ENCODE measurements at regions not wholly inside any gene's neighbourhood (a gene's known extent, or its start where the extent isn't known, plus 50 kb on each side); places are given as distances from the start of the nearest gene placed in this dataset.

GRCh38 chr18:10289951-10290637 is 164.3 kb upstream of the APCDD1 start:
- BruUV-seq (replicated peaks), result no TSS peak
- no peaks in the 10 kb centered on the region for H3K4me1 ChIP-seq (ENCODE audit: control insufficient read depth in 1 of 2, insufficient read depth in 2 of 2, low read length in 2 of 2)
- H3K27ac ChIP-seq (ENCODE audit: low read depth, low read length), result no peak overlapping the region
- H3K9ac ChIP-seq (ENCODE audit: low read length), result no peak overlapping the region
- ChIA-PET POLR2A (no interaction called here), CTCF (no interaction called here), RAD21 (ENCODE audit: low non-redundant PET in 1 of 2, low total read pairs in 2 of 2, uncharacterized antibody in 2 of 2, unreplicated experiment in 2 of 2) (no interaction called here)
- H3K27me3 ChIP-seq (ENCODE audit: insufficient read depth, low read length), result no peaks in the 10 kb centered on the region; the same call in 1 of the 2 replicates
- no peaks in the 10 kb centered on the region for H4K20me1 ChIP-seq (ENCODE audit: insufficient read depth)
- ATAC-seq (no peak), DNase-seq (ENCODE audit: low read depth, low spot score) (no peak)
- peaks cover 0 to 5% of the 10 kb centered on the region in 2 experiments; a peak in 2 of 4 replicates for H3K9me3 ChIP-seq (ENCODE audit: control insufficient read depth in 1 of 2, insufficient read depth in 1 of 2, low read depth in 1 of 2, low read length in 2 of 2)
- H3K4me2 ChIP-seq (ENCODE audit: low read length), result no peak overlapping the region
- intact Hi-C loops (cut with micrococcal nuclease), result no loop called here
- H3K4me3 ChIP-seq (replicated peaks in 1 of 2; ENCODE audit: low read depth in 1 of 2, low read length in 2 of 2), result no peak overlapping the region
- H3K36me3 ChIP-seq (ENCODE audit: control insufficient read depth in 1 of 2, insufficient read depth in 2 of 2, low read length in 2 of 2), result no peaks in the 10 kb centered on the region
- no peak overlapping the region for H2AFZ ChIP-seq (ENCODE audit: low read depth, low read length, poor library complexity, severe bottlenecking)
- H3K9me2 ChIP-seq (ENCODE audit: insufficient read depth), result no peaks in the 10 kb centered on the region
- TF ChIP-seq ZFX (IDR thresholded peaks at IDR 0.05), result no peak
- no peak for TF ChIP-seq POLR2AphosphoS5 (IDR thresholded peaks at IDR 0.05; ENCODE audit: low read depth, low read length)
- no peak for TF ChIP-seq MAX (IDR thresholded peaks at IDR 0.05)
- H3K79me2 ChIP-seq (ENCODE audit: insufficient read depth, low read length), result no peaks in the 10 kb centered on the region

- no TSS peak for BruUV-seq (replicated peaks)
- TF ChIP-seq EGR1 (IDR thresholded peaks at IDR 0.05; ENCODE audit: low read depth) (no peak), POLR2AphosphoS5 (IDR thresholded peaks at IDR 0.05; ENCODE audit: low read depth, low read length) (no peak), JUND (IDR thresholded peaks at IDR 0.05) (no peak), CTCF (IDR thresholded peaks at IDR 0.05 in 2 of 3, conservative IDR thresholded peaks at IDR 0.05 in 1 of 3; ENCODE audit: borderline replicate concordance in 1 of 3, insufficient read depth in 1 of 3, low read depth in 2 of 3, low read length in 2 of 3) (no peak), TCF7L2 (IDR thresholded peaks at IDR 0.05; ENCODE audit: borderline replicate concordance, extremely low read depth, insufficient read depth, insufficient read length) (no peak), YY1 (IDR thresholded peaks at IDR 0.05; ENCODE audit: extremely low read depth, insufficient replicate concordance, low read depth, low read length) (no peak), CBX3 (IDR thresholded peaks at IDR 0.05; ENCODE audit: low read depth) (no peak), SIN3A (IDR thresholded peaks at IDR 0.05; ENCODE audit: low read depth) (no peak), SP1 (IDR thresholded peaks at IDR 0.05; ENCODE audit: low read depth) (no peak), POLR2A (IDR thresholded peaks at IDR 0.05; ENCODE audit: borderline replicate concordance, extremely low read depth, insufficient read depth, insufficient read length) (no peak), SRF (IDR thresholded peaks at IDR 0.05; ENCODE audit: low read depth) (no peak), ZNF274 (IDR thresholded peaks at IDR 0.05; ENCODE audit: low read depth, low read length) (no peak), REST (IDR thresholded peaks at IDR 0.05; ENCODE audit: low read depth) (no peak)
Measured at GRCh38 chr18:10290638-10291235, 163.7 kb upstream of the APCDD1 start.

More at GRCh38 chr18:10290638-10291235, 163.7 kb upstream of the APCDD1 start:
- CTCF ChIA-PET, result no interaction called here
- Histone ChIP-seq H3K4me1 (ENCODE audit: control insufficient read depth in 1 of 2, insufficient read depth in 2 of 2, low read length in 2 of 2) (no peaks in the 10 kb centered on the region), H3K9me3 (ENCODE audit: control insufficient read depth in 1 of 2, insufficient read depth in 1 of 2, low read depth in 1 of 2, low read length in 2 of 2) (peaks cover 0 to 5% of the 10 kb centered on the region in 2 experiments; a peak in 2 of 4 replicates), H3K9me2 (ENCODE audit: insufficient read depth) (no peaks in the 10 kb centered on the region), H3K4me3 (replicated peaks in 1 of 2; ENCODE audit: low read depth in 1 of 2, low read length in 2 of 2) (no peak overlapping the region), H3K27ac (ENCODE audit: low read depth, low read length) (no peak overlapping the region), H3K36me3 (ENCODE audit: control insufficient read depth in 1 of 2, insufficient read depth in 2 of 2, low read length in 2 of 2) (no peaks in the 10 kb centered on the region), H4K20me1 (ENCODE audit: insufficient read depth) (no peaks in the 10 kb centered on the region), H3K27me3 (ENCODE audit: insufficient read depth, low read length) (no peaks in the 10 kb centered on the region; the same call in 1 of the 2 replicates), H3K79me2 (ENCODE audit: insufficient read depth, low read length) (no peaks in the 10 kb centered on the region), H3K4me2 (ENCODE audit: low read length) (no peak overlapping the region), H3K9ac (ENCODE audit: low read length) (no peak overlapping the region), H2AFZ (ENCODE audit: low read depth, low read length, poor library complexity, severe bottlenecking) (no peak overlapping the region)
- RAD21 ChIA-PET (ENCODE audit: low non-redundant PET in 1 of 2, low total read pairs in 2 of 2, uncharacterized antibody in 2 of 2, unreplicated experiment in 2 of 2), result no interaction called here
- DNase-seq (ENCODE audit: low read depth, low spot score), result no peak
- no peak for ATAC-seq
- intact Hi-C loops (cut with micrococcal nuclease), result no loop called here
- POLR2A ChIA-PET, result no interaction called here

All from HCT116 (cell line).